ENCODE measurements at regions not wholly inside any gene's neighbourhood (a gene's known extent, or its start where the extent isn't known, plus 50 kb on each side); places are given as distances from the start of the nearest gene placed in this dataset.

- no peak overlapping the region for H3K4me3 ChIP-seq (replicated peaks in 1 of 2; ENCODE audit: low read depth in 2 of 2, low read length in 2 of 2)
- TF ChIP-seq, protein P1, sequence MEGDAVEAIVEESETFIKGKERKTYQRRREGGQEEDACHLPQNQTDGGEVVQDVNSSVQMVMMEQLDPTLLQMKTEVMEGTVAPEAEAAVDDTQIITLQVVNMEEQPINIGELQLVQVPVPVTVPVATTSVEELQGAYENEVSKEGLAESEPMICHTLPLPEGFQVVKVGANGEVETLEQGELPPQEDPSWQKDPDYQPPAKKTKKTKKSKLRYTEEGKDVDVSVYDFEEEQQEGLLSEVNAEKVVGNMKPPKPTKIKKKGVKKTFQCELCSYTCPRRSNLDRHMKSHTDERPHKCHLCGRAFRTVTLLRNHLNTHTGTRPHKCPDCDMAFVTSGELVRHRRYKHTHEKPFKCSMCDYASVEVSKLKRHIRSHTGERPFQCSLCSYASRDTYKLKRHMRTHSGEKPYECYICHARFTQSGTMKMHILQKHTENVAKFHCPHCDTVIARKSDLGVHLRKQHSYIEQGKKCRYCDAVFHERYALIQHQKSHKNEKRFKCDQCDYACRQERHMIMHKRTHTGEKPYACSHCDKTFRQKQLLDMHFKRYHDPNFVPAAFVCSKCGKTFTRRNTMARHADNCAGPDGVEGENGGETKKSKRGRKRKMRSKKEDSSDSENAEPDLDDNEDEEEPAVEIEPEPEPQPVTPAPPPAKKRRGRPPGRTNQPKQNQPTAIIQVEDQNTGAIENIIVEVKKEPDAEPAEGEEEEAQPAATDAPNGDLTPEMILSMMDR (IDR thresholded peaks at IDR 0.05; ENCODE audit: low read depth, low read length) = no peak
- no peak for DNase-seq (ENCODE audit: low read depth in 2 of 2)
Measured at GRCh38 chr11:23497040-23497439, 636.8 kb upstream of the CCDC179 start.

DNA sequence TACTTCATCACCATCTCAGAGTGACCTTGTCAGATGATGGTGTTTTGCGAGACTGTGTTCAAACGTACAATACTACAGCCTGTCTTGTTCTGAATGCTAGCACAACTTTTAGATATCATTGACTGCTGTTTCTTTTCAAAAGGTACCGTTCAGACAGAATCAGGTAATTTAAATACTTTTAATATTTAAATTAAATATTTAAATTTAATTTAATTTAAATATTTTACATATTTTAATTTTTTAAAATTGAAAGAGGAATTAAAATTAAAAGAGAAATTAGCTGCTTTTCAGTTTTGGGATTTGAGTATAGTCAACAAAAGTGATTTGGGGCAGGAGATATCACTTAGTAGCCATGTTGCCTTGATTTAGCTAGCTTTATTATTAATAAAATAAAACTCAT lies 642.1 kb upstream of the CCDC179 start:
- no peak for DNase-seq (ENCODE audit: low read depth in 2 of 2)
- no peak overlapping the region for H3K4me3 ChIP-seq (replicated peaks in 1 of 2; ENCODE audit: low read depth in 2 of 2, low read length in 2 of 2)
- TF ChIP-seq, protein P1 (IDR thresholded peaks at IDR 0.05; ENCODE audit: low read depth, low read length) = no peak

- H3K4me3 ChIP-seq (replicated peaks in 1 of 2; ENCODE audit: low read depth in 2 of 2, low read length in 2 of 2) = no peak overlapping the region
- no peak for DNase-seq (ENCODE audit: low read depth in 2 of 2)
- TF ChIP-seq, protein P1 (IDR thresholded peaks at IDR 0.05; ENCODE audit: low read depth, low read length) = no peak
Measured at GRCh38 chr11:23502826-23503225, 642.6 kb upstream of the CCDC179 start.

GRCh38 chr11:23509023-23509422 lies 648.7 kb upstream of the CCDC179 start:
- no peak overlapping the region for H3K4me3 ChIP-seq (replicated peaks in 1 of 2; ENCODE audit: low read depth in 2 of 2, low read length in 2 of 2)
- TF ChIP-seq, protein P1 (IDR thresholded peaks at IDR 0.05; ENCODE audit: low read depth, low read length) = no peak
- peak; percentile 3 to 41 for DNase-seq (ENCODE audit: low read depth in 2 of 2)

- no peak for DNase-seq (ENCODE audit: low read depth in 2 of 2)
- H3K4me3 ChIP-seq (replicated peaks in 1 of 2; ENCODE audit: low read depth in 2 of 2, low read length in 2 of 2) = no peak overlapping the region
- TF ChIP-seq, protein P1 (IDR thresholded peaks at IDR 0.05; ENCODE audit: low read depth, low read length) = no peak
Measured at GRCh38 chr11:23509821-23510220, 649.5 kb upstream of the CCDC179 start.

- DNase-seq (ENCODE audit: low read depth in 2 of 2) = no peak
- H3K4me3 ChIP-seq (replicated peaks in 1 of 2; ENCODE audit: low read depth in 2 of 2, low read length in 2 of 2) = no peak overlapping the region
- TF ChIP-seq, protein P1 (IDR thresholded peaks at IDR 0.05; ENCODE audit: low read depth, low read length) = no peak
Measured at GRCh38 chr11:23519194-23519593, 658.9 kb upstream of the CCDC179 start.

DNA sequence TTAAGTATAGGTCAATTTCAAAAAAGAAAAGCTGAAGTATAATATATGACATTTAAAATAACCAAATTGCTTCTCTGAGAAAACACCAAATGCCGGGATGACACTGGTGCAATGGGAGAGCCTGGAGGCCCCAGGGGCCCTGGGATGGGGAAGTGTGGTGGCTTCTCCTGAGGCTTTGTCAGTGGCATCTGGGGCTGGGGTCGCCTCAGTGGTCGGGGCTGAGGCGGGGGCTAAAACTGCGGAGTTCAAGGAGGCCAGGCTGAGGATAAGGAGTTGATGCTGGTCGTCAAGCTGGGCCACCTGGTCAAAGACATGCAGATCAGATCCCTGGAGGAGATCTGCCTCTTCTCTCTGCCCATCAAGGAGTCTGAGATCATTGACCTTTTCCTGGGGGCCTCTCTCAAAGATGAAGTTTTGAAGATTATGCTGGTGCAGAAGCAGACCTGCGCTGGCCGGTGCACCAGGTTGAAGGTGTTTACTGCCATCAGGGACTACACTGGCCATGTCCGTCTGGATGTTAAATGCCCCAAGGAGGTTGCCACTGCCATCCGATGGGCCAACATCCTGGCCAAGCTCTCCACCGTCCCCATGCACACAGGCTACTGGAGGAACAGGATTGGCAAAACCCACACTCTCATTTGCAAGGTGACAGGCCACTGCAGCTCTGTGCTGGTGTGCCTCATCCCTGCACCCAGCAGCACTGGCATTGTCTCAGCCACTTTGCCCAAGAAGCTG lies 660.1 kb upstream of the CCDC179 start:
- no peak for DNase-seq (ENCODE audit: low read depth in 2 of 2)
- TF ChIP-seq, protein P1 (IDR thresholded peaks at IDR 0.05; ENCODE audit: low read depth, low read length) = no peak
- no peak overlapping the region for H3K4me3 ChIP-seq (replicated peaks in 1 of 2; ENCODE audit: low read depth in 2 of 2, low read length in 2 of 2)

All from cardiac fibroblast (primary cell).